Astrocyte (in vitro differentiated cells and primary cell): ENCODE measurements at regions not wholly inside any gene's neighbourhood (a gene's known extent, or its start where the extent isn't known, plus 50 kb on each side); places are given as distances from the start of the nearest gene placed in this dataset.

Source experiments
- EZH2 ChIP-seq: IDR thresholded peaks from 2 replicates; pipeline ENCODE4 v1.6.1; 2012; ENCODE audit warnings: mild to moderate bottlenecking, low read length, inconsistent platforms; ENCODE audit not compliant: insufficient read depth
- TF ChIP-seq, protein P1 (sequence below): IDR thresholded peaks from 2 replicates; pipeline ENCODE4 v1.5.1; 2011; ENCODE audit warnings: low read depth, mild to moderate bottlenecking, inconsistent platforms, low read length, moderate library complexity; ENCODE audit not compliant: insufficient read depth

- TF ChIP-seq, protein P1, sequence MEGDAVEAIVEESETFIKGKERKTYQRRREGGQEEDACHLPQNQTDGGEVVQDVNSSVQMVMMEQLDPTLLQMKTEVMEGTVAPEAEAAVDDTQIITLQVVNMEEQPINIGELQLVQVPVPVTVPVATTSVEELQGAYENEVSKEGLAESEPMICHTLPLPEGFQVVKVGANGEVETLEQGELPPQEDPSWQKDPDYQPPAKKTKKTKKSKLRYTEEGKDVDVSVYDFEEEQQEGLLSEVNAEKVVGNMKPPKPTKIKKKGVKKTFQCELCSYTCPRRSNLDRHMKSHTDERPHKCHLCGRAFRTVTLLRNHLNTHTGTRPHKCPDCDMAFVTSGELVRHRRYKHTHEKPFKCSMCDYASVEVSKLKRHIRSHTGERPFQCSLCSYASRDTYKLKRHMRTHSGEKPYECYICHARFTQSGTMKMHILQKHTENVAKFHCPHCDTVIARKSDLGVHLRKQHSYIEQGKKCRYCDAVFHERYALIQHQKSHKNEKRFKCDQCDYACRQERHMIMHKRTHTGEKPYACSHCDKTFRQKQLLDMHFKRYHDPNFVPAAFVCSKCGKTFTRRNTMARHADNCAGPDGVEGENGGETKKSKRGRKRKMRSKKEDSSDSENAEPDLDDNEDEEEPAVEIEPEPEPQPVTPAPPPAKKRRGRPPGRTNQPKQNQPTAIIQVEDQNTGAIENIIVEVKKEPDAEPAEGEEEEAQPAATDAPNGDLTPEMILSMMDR = no peak
- no peak for TF ChIP-seq EZH2
Measured at GRCh38 chr5:63596254-63596653, 366.0 kb downstream of the HTR1A start.
